HEK293T (cell line): ENCODE measurements at regions not wholly inside any gene's neighbourhood (a gene's known extent, or its start where the extent isn't known, plus 50 kb on each side); places are given as distances from the start of the nearest gene placed in this dataset.

Experiments
- CTCF ChIA-PET: fragments of 350-600 bp; formaldehyde crosslinking; extraction: SDS; loops from one replicate; lab custom pipeline; 2021; ENCODE audit warnings: antibody characterized with exemption, inconsistent platforms; lab: Yijun Ruan, JAX
- POLR2A ChIA-PET: fragments of 350-600 bp; formaldehyde crosslinking; extraction: SDS; loops from one replicate; lab custom pipeline; 2020; ENCODE audit warnings: antibody characterized with exemption, inconsistent platforms; lab: Yijun Ruan, JAX
- DNase-seq: peaks from one replicate; pipeline ENCODE4 v3.0.0; 2012; ENCODE audit warnings: mixed read lengths; ENCODE audit errors: extremely low spot score
- ARNT ChIP-seq: fragments of 450-650 bp; IDR thresholded peaks from 2 replicates; pipeline ENCODE4 v1.6.1; 2017; ENCODE audit warnings: mild to moderate bottlenecking
- BHLHE40 ChIP-seq: fragments of 450-650 bp; IDR thresholded peaks from 2 replicates; pipeline ENCODE4 v1.6.1; 2016; ENCODE audit warnings: mild to moderate bottlenecking, moderate library complexity, borderline replicate concordance
- CTBP1 ChIP-seq: fragments of 450-650 bp; IDR thresholded peaks from 2 replicates; pipeline ENCODE4 v1.6.1; 2016; ENCODE audit warnings: borderline replicate concordance
- ELF4 ChIP-seq: fragments of 450-650 bp; IDR thresholded peaks from 2 replicates; pipeline ENCODE4 v1.6.1; 2017; ENCODE audit warnings: antibody characterized with exemption
- FOXA1 ChIP-seq: fragments of 450-650 bp; IDR thresholded peaks from 2 replicates; pipeline ENCODE4 v1.6.1; 2016; ENCODE audit warnings: mild to moderate bottlenecking
- FOXK2 ChIP-seq: fragments of 450-650 bp; IDR thresholded peaks from 2 replicates; pipeline ENCODE4 v1.6.1; 2016; ENCODE audit warnings: mild to moderate bottlenecking
- FOXM1 ChIP-seq: fragments of 450-650 bp; IDR thresholded peaks from 2 replicates; pipeline ENCODE4 v1.6.1; 2017; ENCODE audit warnings: mild to moderate bottlenecking, borderline replicate concordance
- HDGF ChIP-seq: fragments of 450-650 bp; IDR thresholded peaks from 2 replicates; pipeline ENCODE4 v1.6.1; 2017; ENCODE audit warnings: antibody characterized with exemption, borderline replicate concordance
- L3MBTL2 ChIP-seq: fragments of 450-650 bp; conservative IDR thresholded peaks from 2 replicates; pipeline ENCODE4 v1.6.1; 2016; ENCODE audit warnings: mild to moderate bottlenecking
- LEF1 ChIP-seq: fragments of 450-650 bp; IDR thresholded peaks from 2 replicates; pipeline ENCODE4 v1.6.1; 2017; ENCODE audit warnings: mild to moderate bottlenecking, borderline replicate concordance
- NFRKB ChIP-seq: fragments of 450-650 bp; IDR thresholded peaks from 2 replicates; pipeline ENCODE4 v1.6.1; 2016; ENCODE audit warnings: mild to moderate bottlenecking, moderate library complexity
- PKNOX1 ChIP-seq: fragments of 450-650 bp; IDR thresholded peaks from 2 replicates; pipeline ENCODE4 v1.6.1; 2016
- SP1 ChIP-seq: fragments of 450-650 bp; IDR thresholded peaks from 2 replicates; pipeline ENCODE4 v1.6.1; 2017
- SUZ12 ChIP-seq: fragments of 450-650 bp; IDR thresholded peaks from 2 replicates; pipeline ENCODE4 v1.6.1; 2016; ENCODE audit warnings: mild to moderate bottlenecking
- TARDBP ChIP-seq: fragments of 450-650 bp; IDR thresholded peaks from 2 replicates; pipeline ENCODE4 v1.6.1; 2016
- ZNF384 ChIP-seq: fragments of 450-650 bp; IDR thresholded peaks from 2 replicates; pipeline ENCODE4 v1.6.1; 2016

DNA sequence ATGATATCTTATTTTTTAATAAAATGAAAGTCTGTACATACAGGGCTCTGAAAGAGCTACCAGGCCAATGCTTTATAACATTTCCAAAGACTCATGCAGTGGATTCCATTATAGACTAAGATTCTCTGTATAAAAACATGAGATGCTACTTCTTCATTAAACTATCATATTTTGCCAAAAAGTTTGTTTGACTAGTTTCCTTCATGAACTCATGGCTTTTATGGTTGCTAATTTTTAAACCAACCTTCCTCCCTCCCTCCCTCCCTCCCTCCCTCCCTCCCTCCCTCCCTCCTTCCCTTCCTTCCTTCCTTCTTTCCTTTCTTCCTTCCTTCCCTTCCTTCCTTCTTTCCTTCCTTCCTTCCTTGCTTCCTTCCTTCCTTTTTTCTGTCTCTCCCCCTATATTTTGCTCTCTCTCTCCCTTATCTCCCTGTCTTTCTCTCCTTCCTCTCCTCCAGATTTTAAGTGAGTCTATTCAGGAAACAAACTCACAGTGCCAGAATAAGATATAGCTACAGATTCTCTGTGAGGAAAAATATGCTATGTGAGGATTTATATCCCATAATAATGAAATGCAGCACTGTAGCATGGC, 961.5 kb upstream of the ZEB2 start:
- DNase-seq: no peak
- TF ChIP-seq BHLHE40 (no peak), NFRKB (no peak), CTBP1 (no peak), ELF4 (no peak)
- CTCF ChIA-PET: no interaction called here
- POLR2A ChIA-PET: no interaction called here

DNA sequence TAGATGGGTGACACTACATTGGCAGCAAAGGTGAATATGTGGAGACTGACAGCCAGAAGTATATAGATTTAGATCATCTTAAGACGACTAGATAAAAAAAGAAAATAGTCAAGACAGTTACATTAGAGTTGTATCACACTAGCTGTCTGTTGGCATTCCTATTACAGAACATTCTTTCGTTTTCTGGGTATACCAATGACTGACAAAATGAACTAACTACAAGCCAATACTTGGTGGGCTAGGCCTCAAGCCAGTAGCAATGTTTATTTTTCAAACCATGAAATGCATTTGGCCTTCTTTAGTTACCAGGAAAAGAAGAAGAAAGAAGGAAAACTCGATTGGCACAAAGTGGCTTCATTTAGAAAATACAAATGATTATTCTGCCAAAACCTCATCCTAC, 944.9 kb upstream of the ZEB2 start:
- DNase-seq: no peak
- TF ChIP-seq BHLHE40 (no peak), ZNF384 (no peak), LEF1 (no peak), FOXK2 (no peak), CTBP1 (no peak), PKNOX1 (no peak), ELF4 (no peak), SUZ12 (no peak), L3MBTL2 (no peak), HDGF (no peak), FOXA1 (no peak), SP1 (no peak)
- ChIA-PET CTCF (no interaction called here), POLR2A (no interaction called here)

GRCh38 chr2:145460112-145460511, 940.2 kb upstream of the ZEB2 start:
- ChIA-PET POLR2A (no interaction called here), CTCF (no interaction called here)
- DNase-seq: no peak
- TF ChIP-seq FOXK2: no peak
- TF ChIP-seq CTBP1: no peak
- TF ChIP-seq NFRKB: no peak
- TF ChIP-seq TARDBP: no peak
- no peak for TF ChIP-seq ARNT
- TF ChIP-seq BHLHE40: no peak
- TF ChIP-seq HDGF: no peak
- no peak for TF ChIP-seq SUZ12
- no peak for TF ChIP-seq SP1
- TF ChIP-seq ZNF384: no peak
- no peak for TF ChIP-seq ELF4
- no peak for TF ChIP-seq L3MBTL2
- no peak for TF ChIP-seq LEF1
- no peak for TF ChIP-seq FOXA1
- no peak for TF ChIP-seq PKNOX1
- TF ChIP-seq FOXM1: no peak

- peak; percentile 23 for DNase-seq
- TF ChIP-seq LEF1: no peak
- no peak for TF ChIP-seq PKNOX1
- TF ChIP-seq L3MBTL2: no peak
- no peak for TF ChIP-seq ARNT
- TF ChIP-seq SUZ12: no peak
- no peak for TF ChIP-seq FOXK2
- no peak for TF ChIP-seq ELF4
- TF ChIP-seq HDGF: no peak
- no peak for TF ChIP-seq SP1
- TF ChIP-seq ZNF384: no peak
- no peak for TF ChIP-seq NFRKB
- no peak for TF ChIP-seq FOXM1
- ChIA-PET CTCF (no interaction called here), POLR2A (no interaction called here)
These were observed 911.4 kb upstream of the ZEB2 start for GRCh38 chr2:145431181-145431951.

- no peak for TF ChIP-seq HDGF
- TF ChIP-seq FOXK2: no peak
- no peak for TF ChIP-seq ARNT
- TF ChIP-seq SUZ12: no peak
- TF ChIP-seq L3MBTL2: no peak
- no peak for TF ChIP-seq ZNF384
- TF ChIP-seq SP1: no peak
- TF ChIP-seq FOXM1: no peak
- no peak for TF ChIP-seq CTBP1
- no peak for TF ChIP-seq NFRKB
- ChIA-PET POLR2A (no interaction called here), CTCF (no interaction called here)
- DNase-seq: no peak
These were observed 903.9 kb upstream of the ZEB2 start for GRCh38 chr2:145423809-145424208.

GRCh38 chr2:145422576-145422975, 902.7 kb upstream of the ZEB2 start:
- CTCF ChIA-PET: no interaction called here
- POLR2A ChIA-PET: no interaction called here
- no peak for TF ChIP-seq SUZ12
- no peak for TF ChIP-seq TARDBP
- no peak for TF ChIP-seq HDGF
- TF ChIP-seq NFRKB: no peak
- TF ChIP-seq FOXA1: no peak
- no peak for TF ChIP-seq ARNT
- no peak for TF ChIP-seq ZNF384
- no peak for TF ChIP-seq FOXK2
- no peak for TF ChIP-seq PKNOX1
- no peak for TF ChIP-seq BHLHE40
- TF ChIP-seq LEF1: no peak
- no peak for TF ChIP-seq CTBP1
- TF ChIP-seq FOXM1: no peak
- DNase-seq: no peak
